ENCODE measurements at regions not wholly inside any gene's neighbourhood (a gene's known extent, or its start where the extent isn't known, plus 50 kb on each side); places are given as distances from the start of the nearest gene placed in this dataset.

DNA sequence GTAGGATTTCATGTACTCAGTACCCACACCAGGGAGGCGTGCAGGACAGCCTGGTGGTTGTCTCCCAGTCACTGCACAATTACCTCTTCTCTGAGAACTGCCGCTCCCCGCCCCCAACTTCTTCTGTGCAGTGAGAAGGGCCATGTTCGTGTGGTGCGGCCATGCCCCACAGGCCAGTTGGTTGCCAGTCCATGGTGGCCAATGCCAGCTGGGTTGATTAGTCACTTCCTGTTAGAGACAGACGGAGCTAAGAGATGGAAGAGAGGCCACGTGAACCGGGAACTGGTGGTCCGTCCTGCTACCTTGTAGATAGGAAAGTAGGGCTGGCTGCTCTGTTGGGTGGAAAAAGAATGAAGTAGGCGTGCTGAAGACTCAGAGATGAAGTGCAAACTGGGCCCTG lies 206.5 kb downstream of the ABCC12 start:
- H3K27me3 ChIP-seq, result no peaks in the 10 kb centered on the region
- DNase-seq, result no peak
- TF ChIP-seq, protein P1, sequence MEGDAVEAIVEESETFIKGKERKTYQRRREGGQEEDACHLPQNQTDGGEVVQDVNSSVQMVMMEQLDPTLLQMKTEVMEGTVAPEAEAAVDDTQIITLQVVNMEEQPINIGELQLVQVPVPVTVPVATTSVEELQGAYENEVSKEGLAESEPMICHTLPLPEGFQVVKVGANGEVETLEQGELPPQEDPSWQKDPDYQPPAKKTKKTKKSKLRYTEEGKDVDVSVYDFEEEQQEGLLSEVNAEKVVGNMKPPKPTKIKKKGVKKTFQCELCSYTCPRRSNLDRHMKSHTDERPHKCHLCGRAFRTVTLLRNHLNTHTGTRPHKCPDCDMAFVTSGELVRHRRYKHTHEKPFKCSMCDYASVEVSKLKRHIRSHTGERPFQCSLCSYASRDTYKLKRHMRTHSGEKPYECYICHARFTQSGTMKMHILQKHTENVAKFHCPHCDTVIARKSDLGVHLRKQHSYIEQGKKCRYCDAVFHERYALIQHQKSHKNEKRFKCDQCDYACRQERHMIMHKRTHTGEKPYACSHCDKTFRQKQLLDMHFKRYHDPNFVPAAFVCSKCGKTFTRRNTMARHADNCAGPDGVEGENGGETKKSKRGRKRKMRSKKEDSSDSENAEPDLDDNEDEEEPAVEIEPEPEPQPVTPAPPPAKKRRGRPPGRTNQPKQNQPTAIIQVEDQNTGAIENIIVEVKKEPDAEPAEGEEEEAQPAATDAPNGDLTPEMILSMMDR (IDR thresholded peaks at IDR 0.05), result no peak
- TF ChIP-seq POLR2A (IDR thresholded peaks at IDR 0.05), result no peak
- no peak overlapping the region for H3K4me3 ChIP-seq
- no peaks in the 10 kb centered on the region for H3K4me1 ChIP-seq
- H3K9me3 ChIP-seq, result no peaks in the 10 kb centered on the region
- H3K27ac ChIP-seq, result no peak overlapping the region
- H3K36me3 ChIP-seq, result no peaks in the 10 kb centered on the region

- H3K27me3 ChIP-seq, result no peaks in the 10 kb centered on the region
- TF ChIP-seq, protein P1 (IDR thresholded peaks at IDR 0.05), result no peak
- TF ChIP-seq POLR2A (IDR thresholded peaks at IDR 0.05), result no peak
- no peaks in the 10 kb centered on the region for H3K4me1 ChIP-seq
- H3K9me3 ChIP-seq, result no peaks in the 10 kb centered on the region
- no peaks in the 10 kb centered on the region for H3K36me3 ChIP-seq
- no peak overlapping the region for H3K4me3 ChIP-seq
- H3K27ac ChIP-seq, result no peak overlapping the region
- DNase-seq, result no peak
Observed at GRCh38 chr16:47947723-47948122, 208.1 kb downstream of the ABCC12 start.

DNA sequence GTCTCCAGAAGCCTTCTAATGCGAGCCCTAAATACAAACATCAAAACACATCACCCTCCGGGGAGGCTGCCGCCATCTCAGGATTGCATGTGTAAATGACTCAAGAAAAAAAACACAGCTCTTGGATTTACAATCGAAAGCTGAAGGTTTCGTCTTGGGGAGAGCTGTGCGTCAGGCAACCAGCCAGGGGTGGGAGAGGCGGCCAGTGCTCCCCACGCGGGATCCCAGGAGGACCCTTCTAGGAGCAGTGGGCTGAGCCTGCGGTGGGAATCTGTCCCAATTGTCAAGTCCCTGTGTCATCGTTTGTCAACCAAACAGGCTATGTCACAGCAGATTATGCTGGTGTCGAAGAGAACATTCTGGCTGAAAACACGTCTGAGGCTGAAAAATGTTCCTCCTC lies 209.7 kb downstream of the ABCC12 start:
- no peaks in the 10 kb centered on the region for H3K4me1 ChIP-seq
- no peak overlapping the region for H3K4me3 ChIP-seq
- no peaks in the 10 kb centered on the region for H3K27me3 ChIP-seq
- no peak for TF ChIP-seq POLR2A (IDR thresholded peaks at IDR 0.05)
- TF ChIP-seq, protein P1 (IDR thresholded peaks at IDR 0.05), result no peak
- no peaks in the 10 kb centered on the region for H3K9me3 ChIP-seq
- no peak for DNase-seq
- H3K36me3 ChIP-seq, result no peaks in the 10 kb centered on the region
- no peak overlapping the region for H3K27ac ChIP-seq

GRCh38 chr16:47944589-47944988 lies 211.2 kb downstream of the ABCC12 start:
- H3K4me1 ChIP-seq, result no peaks in the 10 kb centered on the region
- no peak overlapping the region for H3K27ac ChIP-seq
- DNase-seq, result no peak
- no peaks in the 10 kb centered on the region for H3K36me3 ChIP-seq
- H3K27me3 ChIP-seq, result no peaks in the 10 kb centered on the region
- H3K4me3 ChIP-seq, result no peak overlapping the region
- no peaks in the 10 kb centered on the region for H3K9me3 ChIP-seq
- no peak for TF ChIP-seq POLR2A (IDR thresholded peaks at IDR 0.05)
- TF ChIP-seq, protein P1 (IDR thresholded peaks at IDR 0.05), result no peak

DNA sequence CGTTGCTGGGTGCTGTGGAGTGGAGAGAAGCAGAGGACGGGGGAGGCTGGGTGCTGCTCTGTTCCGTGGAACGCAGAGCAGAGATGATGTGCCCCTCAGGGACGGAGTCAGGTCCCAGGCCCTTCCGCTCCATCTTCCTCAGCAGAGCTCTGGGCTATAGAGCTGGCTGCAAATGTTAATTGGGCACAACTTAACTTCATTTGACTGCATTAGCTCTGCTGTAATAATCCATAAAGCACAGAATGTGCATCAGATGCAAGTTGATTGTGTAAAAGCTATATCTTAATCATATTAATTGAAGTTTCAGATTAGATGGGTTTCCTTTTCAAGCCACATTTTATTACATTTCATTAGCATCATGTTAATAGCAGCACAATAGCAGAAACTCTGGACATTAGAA lies 212.6 kb downstream of the ABCC12 start:
- Histone ChIP-seq H3K4me1 (no peaks in the 10 kb centered on the region), H3K36me3 (no peaks in the 10 kb centered on the region), H3K4me3 (no peak overlapping the region), H3K27ac (no peak overlapping the region), H3K9me3 (no peaks in the 10 kb centered on the region), H3K27me3 (no peaks in the 10 kb centered on the region)
- TF ChIP-seq POLR2A (IDR thresholded peaks at IDR 0.05), result no peak
- TF ChIP-seq, protein P1 (IDR thresholded peaks at IDR 0.05), result no peak
- DNase-seq, result no peak

GRCh38 chr16:47940466-47940865 lies 215.3 kb downstream of the ABCC12 start:
- Histone ChIP-seq H3K36me3 (no peaks in the 10 kb centered on the region), H3K27ac (no peak overlapping the region), H3K4me3 (no peak overlapping the region), H3K27me3 (no peaks in the 10 kb centered on the region), H3K4me1 (no peaks in the 10 kb centered on the region), H3K9me3 (no peaks in the 10 kb centered on the region)
- no peak for DNase-seq
- no peak for TF ChIP-seq POLR2A (IDR thresholded peaks at IDR 0.05)
- TF ChIP-seq, protein P1 (IDR thresholded peaks at IDR 0.05), result no peak
